ENCODE measurements at regions not wholly inside any gene's neighbourhood (a gene's known extent, or its start where the extent isn't known, plus 50 kb on each side); places are given as distances from the start of the nearest gene placed in this dataset.
"Not testable (repeated sequence)": the region's sequence is repeated elsewhere in the genome, so short reads cannot be mapped to it uniquely, and the experiment has no call there.

- no peak for DNase-seq
These were observed 231.2 kb upstream of the HAND2 start for GRCh38 chr4:173761236-173761635.

DNA sequence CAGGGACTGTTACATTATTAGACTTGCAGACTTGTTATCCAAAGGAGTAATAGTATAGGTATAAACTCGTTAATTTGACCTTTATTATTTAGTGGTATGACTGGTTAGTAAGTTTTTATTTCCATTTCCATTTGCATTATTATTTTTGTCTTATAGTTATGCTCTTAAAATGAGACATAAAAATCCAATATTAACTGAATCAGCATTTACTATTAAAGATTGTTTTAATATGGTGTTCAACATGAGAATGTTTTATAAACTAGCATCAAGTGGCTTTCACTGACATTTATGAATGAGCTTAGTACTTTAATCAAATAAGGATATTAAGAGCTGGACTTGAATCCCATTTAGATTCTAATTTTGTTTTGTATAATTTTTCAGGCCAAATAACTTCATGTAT is 228.1 kb upstream of the HAND2 start:
- DNase-seq = no peak

DNA sequence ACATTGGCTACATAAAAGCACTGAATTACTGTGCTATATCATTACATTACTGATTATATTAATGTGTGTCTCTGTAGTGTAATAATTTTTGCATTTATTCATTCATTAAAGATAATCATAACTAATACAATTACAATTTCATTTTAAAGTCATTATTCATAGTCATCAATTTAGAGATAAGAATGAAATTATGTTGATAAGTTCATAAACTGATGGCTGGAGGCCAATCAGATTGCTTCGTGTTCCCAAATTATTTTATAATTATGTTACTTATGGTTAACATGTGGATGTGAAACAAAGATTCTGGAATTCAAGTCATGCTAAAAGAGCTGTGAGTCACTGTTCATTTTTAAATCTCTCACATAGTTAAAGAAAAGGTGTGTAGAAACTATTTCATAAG is 223.4 kb upstream of the HAND2 start:
- DNase-seq = no peak

DNA sequence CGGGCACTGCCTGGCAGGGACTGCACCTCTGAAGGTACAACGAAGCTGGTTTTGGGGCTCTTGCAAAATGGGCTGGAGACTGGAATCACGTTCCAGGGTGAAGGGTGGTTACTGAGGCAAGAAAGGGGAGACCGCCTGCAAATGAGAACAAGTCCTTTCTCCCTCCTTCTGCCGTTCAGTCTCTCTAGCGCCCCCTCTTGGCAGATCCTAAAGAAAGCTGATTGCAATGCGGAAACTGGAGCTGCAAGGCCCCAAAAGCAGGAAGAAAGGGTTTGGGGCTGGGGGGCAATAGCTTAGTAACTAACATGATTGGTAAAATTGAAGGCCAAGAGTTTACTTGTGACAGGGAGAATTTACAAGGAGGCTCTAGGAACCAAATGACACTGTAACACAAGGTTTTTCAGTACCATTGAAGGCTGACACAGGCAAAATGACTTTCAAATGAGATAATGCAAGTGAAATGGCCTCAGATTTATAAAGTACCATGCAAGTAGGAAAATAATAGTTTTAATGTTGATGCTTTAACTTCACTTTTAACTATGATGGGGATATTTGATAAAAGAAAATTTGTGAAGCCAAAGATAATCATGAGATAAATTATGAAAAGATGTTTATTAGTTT is 222.7 kb upstream of the HAND2 start:
- no peak for DNase-seq

DNA sequence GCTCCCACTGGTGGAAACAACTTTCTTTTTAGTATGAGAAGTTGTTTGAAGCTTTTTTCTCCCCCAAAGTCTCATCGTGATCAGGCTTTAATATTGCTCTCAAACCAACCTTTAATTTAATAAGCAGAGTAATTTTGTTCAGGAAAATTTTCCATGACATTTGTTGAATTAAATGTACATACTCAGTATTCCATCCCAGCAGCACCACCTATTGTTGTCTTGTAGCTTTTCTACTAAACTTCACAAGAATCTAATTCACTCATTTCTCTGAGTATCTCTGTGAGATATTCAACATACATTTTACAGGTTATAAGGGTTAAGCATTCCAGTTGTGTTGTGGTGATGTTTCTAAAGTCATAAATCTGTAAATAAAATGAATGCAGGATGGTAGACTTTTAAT is 218.3 kb upstream of the HAND2 start:
- DNase-seq = no peak

DNA sequence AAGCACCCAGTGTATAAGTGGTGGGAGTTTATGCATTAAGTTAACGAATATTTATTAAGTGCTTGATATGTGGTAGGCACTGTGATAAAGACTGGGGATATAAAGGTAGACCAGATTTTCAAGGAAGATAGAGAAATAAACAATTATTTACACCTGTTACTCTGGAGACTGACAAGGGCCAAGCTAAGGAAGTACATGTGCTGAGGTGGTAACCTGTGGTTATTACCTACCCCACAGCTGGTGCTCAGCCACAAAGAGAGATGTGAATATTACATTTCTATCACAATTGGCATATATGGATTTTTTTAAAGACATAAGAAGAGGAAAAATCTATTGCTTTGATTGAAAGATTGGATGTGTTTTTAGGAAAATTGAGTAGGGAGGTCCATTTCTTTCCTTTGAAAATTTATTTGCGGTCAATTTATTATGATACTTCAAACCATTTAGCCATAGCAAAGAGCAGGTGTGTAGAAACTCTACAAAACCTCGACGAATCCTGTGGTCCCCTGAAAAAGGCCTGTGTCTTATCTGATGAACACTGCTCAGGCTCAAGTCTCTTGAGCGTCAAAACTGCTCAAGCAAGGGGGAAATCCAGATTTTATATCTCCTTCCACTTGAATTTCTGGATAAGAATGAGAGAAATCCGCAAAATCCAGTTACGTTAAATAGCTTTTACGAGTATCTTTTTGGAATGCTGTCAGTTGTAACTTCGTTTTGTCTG is 217.7 kb upstream of the HAND2 start:
- no peak for DNase-seq

- no peak for DNase-seq
These were observed 216.4 kb upstream of the HAND2 start for GRCh38 chr4:173746424-173746823.

DNA sequence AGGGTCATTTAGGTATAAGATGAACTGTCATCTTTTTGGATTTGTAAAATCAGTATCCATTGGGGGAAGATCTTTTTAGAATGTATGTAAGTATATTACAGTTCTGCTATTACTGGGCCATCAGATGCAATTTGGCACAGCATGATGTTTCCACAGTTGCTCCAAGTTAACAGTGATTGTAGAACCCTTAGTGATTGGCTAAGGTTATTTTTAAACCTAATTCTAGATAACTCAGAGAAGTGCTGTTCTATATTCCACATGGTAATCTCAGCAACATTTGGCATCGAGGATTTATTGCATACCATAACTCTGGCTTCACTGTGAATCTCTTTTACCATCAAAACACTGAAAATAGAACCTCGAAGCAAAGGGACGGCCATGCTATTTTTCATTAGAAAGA is 215.7 kb upstream of the HAND2 start:
- no peak for DNase-seq

- DNase-seq = no peak
These were observed 206.8 kb upstream of the HAND2 start for GRCh38 chr4:173736840-173737239.

- DNase-seq = no peak
These were observed 205.6 kb upstream of the HAND2 start for GRCh38 chr4:173735585-173735984.

GRCh38 chr4:173735049-173735448 is 205.0 kb upstream of the HAND2 start:
- no peak for DNase-seq

DNA sequence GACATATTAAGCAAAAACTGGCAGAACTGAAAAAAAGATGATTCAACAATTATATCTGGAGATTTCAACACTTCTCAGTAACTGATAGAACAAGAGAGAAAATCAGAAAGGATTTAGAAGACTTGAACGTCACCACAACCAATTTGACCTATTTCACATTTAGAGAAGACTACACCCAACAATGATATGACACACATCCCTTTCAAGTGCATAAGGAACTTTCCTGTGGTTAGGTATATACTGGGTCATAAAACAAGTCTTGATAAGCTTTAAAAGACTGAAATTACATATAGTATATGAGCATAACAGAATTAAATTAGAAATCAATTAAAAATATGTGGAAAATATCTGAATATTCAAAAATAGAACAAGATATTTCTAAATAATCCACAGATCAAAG is 201.2 kb upstream of the HAND2 start:
- no peak for DNase-seq

DNA sequence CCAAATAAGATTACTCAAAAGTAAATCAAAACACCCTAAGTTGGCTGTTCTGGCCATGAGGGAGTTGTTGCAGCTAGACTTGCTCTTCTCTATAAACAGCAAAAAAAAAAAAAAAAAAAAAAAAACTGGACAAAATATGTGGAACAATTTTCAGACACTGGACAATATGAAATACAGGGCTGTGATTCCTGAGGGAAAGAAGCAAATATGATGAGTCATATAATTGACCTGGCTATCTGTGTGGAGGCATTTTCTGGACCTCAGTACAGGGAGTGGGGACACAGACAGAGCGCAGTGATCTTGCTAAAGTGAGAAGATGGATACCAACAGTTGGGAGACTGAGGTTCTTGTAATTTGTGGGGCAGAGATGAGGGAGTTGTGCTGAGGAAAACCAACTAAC is 192.0 kb upstream of the HAND2 start:
- no peak for DNase-seq

DNA sequence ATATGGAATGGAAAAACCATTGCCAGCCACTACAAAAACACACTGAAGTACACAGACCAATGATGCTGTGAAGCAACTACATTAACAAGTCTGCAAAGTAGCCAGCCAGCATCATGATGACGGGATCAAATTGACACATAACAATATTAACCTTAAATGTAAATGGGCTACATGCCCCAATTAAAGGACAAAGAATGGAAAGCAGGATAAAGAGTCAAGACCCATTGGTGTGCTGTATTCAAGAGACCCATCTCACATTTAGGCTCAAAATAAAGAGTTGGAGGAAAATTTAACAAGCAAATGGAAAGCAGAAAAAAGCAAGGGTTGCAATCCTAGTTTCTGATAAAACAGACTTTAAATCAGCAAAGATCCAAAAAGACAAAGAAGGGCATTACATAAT is 188.5 kb upstream of the HAND2 start:
- not testable (repeated sequence) for DNase-seq

DNA sequence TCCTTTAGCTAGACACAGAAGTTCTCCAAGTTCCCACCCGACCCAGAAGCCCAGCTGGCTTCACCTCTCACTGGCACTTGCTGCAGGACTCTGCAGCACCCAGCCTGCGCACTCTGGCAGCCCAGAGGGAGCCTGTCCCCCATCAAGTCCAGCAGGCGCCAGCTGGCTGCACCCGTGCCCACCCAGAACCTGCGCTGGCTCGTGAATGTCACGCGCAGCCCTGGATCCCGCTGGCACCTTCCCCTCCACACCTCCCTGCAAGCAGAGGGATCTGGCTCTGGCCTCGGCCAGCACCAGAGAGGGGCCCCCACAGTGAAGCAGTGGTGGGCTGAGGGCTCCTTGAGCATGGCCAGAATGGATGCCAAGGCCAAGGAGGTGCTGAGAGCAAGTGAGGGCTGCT is 187.6 kb upstream of the HAND2 start:
- DNase-seq = no peak

GRCh38 chr4:173714456-173714855 is 184.4 kb upstream of the HAND2 start:
- no peak for DNase-seq

- DNase-seq = no peak
These were observed 183.0 kb upstream of the HAND2 start for GRCh38 chr4:173713026-173713425.

- DNase-seq = no peak
These were observed 177.8 kb upstream of the HAND2 start for GRCh38 chr4:173707658-173708419.

DNA sequence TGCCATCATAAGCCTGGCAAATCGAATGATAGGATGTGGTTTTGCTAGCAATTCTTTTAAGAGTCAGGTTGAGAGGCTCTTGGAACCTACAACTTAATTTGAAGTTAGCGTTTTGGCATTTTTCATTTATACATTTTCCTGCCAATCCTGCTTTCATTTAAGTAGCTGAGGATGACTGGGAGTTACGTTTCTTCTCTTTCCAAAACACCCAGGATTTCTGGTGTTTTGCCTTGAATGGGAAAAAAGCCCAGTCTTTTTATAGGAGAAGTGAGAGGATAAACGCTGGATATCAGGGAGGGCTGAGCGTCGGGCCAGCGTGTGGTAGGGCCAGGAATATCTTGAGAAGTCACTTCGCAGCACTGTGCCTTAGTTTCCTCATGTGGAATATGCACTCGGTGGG is 174.2 kb upstream of the HAND2 start:
- DNase-seq = no peak

- DNase-seq = no peak
These were observed 173.0 kb upstream of the HAND2 start for GRCh38 chr4:173703021-173703420.

GRCh38 chr4:173700650-173701049 is 170.6 kb upstream of the HAND2 start:
- no peak for DNase-seq

DNA sequence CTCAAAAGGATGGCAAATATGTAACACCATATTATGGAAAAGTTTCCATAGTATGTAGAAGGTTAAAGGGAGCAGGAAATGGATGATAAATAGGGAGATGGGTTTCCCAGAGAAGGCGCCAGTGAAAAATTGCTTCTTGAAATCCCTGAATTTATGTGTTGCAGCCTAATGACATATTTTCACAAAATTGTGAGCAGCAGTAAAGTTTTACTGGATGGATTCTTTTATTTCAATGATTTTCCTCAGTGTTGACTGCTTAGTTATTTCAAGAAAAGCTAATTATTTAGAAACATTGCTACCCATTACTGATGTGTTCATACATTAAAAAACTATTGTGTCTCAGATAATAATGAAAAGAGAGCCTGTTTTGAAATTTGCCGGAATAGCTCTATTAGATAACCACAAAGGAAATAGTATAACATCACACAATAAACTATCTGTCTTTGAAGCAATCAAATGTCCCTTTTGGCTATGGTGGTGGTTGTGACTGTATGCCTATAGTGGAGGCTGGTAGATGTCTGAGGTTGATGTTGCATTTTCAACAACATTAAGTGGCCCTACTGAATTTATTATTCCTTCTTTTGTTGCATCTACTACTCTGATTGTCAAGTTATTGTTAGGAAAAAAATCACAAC is 169.9 kb upstream of the HAND2 start:
- DNase-seq = no peak

DNA sequence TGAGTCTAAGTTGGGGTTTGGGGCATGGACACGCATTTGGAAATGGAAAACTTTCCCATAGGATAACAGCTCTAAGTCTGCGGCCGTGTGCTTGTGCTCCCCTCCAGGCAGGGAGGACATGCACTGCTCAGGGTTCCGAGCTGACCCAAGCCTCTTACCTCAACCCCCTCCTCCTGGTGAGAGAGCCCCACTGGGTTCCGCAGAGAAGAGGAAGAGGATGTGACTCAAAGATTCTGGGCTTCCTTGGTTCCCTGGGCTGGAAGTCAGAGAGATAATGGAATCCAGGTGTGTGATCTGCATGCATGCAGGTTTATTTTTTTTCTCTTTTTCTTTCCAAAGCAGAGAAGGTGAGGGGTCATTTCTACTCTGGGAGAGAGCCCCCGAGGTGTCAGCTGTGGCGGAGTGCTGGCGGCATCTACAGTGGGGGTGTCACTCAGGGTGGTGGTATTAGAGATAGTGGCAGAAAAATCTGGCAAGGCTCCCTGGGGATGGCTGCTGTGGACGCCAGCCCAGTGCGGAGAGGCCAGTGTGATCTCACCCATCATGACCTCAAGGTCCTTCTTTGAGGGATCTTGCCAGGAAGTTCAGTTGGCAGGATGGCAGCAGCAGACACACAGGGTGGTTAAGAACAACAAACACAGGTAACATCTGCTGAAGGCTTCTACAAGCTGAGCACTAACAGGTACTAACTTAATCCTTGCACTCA is 168.7 kb upstream of the HAND2 start:
- DNase-seq = no peak

Measured in right kidney (tissue), 1 donor.